Bone marrow (tissue), 2 donors: ENCODE measurements at regions not wholly inside any gene's neighbourhood (a gene's known extent, or its start where the extent isn't known, plus 50 kb on each side); places are given as distances from the start of the nearest gene placed in this dataset.

Source experiments
- DNase-seq, 2 donors: peaks; one replicate each; lab custom pipeline; 2025; lab: John Stamatoyannopoulos, UW

DNA sequence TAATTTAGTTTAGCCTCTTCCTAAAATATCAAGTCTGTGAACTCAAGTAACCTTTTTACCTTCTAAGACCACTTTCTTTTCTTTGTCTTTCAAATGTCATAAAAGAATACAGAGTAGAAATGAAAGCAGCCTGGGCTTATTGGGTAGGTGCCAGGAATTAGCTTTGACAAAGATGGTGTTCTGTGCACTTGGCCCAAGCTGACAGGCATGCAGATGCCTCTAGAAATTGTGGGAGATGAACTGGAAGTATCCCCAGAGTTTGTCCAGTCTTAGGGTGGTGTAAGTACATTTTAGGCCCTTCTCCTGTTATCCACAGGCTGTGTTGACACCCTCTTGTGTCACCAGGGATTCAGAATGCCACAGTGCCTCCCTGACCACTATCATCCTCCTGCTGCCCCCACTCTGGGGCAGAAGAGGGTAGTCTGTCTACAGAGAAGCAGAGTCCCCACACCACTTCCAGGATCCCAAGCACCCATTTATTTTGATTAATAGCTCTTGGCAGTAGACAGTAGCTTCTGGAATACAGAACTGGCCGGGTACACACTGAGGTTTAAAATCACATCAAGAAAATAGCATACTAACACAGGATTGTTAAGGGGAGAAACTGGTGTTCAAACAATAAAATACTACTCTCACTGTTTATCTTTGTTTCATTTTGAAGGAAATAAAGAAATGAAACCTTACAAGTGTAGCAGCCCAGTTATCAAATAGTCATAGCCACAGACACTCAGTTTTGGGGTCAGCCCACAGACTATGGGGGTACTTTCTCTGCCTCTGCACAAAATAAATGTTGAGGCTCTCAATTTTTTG is 343.2 kb downstream of the KCNRG start:
- no peak for DNase-seq

DNA sequence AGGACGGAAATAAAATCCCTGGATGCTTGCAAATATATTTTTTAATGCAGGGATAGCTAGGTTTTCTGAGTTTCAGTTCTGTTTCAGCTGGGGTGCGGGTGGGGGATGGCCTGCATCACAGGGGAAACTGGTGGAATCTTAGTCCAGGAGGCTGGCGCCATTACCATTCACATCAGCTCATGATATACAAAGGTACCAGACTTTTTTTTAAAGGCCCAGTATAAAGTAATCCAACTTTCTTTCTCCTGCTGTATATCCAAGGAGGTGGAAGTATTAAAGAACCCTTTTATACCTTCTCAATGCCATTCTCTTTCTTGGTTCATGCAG is 343.8 kb downstream of the KCNRG start:
- no peak for DNase-seq

DNA sequence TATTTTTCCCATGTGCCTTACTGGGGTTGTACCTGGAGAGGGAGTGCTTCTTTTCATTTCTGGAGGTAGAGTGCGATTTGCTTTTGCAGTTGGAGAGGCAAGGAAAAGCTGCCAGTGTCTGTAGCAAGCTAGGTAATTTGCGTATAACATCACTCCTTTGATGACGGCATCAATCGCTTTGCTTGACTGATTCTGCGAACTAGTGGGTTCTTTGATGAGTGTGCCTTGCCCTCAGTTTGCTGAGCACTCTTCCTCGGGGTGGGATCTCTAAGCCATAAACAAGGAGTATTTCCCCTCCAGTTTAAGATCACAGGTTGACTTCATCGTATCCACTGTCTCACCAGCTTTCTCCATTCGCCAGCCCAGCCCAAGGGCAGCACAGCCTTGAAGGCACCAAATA is 344.5 kb downstream of the KCNRG start:
- DNase-seq, result no peak

DNA sequence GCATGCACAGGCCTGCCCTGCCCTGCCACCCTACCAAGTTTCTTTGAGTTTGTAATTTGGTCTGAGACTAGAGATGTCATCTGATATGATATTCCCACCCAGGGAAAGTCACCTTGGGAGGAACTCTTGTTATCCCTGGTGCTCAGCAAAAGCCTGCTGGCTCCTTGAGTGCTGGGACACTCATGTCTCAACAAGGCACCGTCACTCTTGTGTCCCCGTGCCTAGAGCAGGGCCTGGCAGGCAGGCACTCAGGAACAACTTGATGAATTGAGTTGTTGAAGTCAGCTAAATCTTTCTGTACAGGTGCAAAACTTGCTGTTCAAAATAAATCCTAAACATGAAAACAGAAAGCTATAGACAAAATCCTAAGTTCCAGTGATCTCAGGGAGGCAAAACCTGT is 345.4 kb downstream of the KCNRG start:
- no peak for DNase-seq

DNA sequence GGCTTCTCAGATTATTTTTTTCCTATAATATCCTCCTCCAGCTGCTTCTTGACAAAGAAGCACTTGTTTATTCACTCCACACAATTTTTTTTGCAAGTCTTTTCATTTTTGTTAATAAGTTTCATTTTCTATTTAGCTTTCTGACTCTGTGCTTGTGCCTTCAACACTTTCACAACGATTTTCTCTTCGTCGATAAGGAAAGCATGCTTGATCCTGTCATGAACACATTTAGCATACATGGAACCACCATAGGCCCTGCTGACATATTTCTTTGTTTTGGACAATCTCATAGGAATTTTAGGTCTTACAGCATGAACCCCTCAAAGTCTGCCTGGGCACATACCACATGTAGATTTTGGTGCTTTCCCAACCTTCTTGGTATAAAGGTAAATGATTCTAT is 346.0 kb downstream of the KCNRG start:
- no peak for DNase-seq

DNA sequence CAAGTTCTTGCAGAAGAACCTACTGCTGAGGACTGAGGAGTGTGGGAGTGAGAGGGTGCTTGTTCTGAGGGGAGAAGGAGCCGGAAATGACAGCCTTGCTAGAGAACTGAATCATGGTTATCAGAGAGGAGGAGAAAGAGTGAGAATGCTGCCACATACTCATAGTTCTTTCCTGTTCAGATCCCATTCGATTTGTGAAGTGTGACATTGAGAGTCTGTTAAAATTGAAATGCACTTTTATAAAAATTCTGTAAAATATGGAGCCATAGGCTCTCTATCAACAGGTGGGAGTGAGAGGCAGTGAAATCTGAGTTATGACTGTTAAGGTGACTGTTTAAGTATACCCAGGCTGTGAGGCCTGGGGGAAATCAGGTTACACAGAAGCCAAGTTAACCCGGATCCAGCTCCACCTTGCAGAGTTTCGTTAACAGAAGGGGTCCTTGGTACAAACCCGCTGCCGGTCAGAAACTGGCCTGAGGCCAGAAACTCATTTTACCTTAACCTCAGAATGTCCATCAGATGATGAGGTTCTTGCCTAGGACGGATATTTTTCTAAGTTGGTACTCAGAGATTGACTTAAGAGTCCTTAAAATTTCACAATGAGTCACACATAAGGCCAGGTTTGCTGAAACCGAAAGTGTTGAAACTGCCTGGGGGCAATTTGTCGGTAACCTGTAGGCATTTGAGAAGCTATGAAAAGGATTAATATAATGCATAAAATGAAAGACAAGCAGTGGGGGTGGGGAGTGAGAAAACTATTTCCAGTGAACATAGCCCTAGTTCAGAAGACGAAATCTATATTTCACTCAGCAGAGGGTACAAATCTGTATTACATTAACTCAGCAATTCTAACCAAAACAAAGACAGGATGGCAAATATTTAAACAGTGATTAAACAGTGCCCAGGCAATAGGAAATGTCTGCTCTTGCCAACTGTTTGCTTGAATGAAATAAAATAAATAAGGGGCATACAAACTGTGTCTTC is 350.5 kb downstream of the KCNRG start:
- DNase-seq, result no peak

DNA sequence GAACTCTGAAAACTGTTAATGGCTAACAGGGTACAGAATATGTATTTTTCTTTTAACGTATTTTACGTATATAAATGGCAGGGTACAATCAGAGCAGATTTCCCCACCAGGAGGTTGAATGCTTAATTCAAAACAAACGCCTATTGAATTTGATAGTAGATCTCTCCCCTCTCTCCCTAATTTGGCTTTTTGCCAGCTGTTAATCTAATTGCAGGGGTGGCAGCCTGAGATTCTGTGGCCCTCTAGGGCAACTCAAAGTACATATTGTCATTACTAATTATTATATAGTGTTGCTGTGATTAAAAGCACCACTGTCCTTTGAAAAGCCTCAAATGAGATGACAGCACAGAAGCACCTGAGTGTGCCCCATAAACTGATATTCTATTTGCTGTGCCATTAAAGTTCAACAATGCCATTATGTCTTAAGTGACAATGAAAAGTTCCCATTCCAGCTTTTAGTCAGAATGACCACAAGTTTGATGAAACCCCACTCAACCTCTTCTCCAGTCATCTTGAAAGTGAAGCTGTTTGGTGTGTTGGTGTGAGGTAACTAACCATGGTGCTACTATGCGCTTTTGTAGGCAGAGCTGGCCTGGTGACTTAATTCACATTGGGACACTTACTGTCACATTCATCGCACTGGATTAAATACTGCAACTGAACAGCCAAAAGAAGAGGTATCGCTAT is 351.4 kb downstream of the KCNRG start:
- no peak for DNase-seq

DNA sequence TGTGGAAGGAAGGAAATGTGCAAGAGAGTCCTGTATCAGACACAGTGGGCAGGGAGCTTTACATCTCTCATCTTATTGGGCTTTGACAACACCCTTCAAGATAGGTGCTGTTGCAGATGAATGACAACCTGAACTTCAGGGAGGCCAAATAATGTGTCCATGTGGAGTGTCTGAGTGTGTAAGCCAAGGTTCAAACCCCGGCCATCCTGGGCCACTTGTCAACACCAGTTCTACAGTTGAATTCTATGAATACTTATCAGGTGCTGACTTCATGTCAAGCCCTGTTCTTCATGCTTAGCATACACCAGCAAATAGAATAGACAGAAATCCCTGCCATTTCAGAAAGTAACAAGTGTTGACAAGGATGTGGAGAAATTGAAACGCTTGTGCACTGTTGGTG is 354.4 kb downstream of the KCNRG start:
- DNase-seq, result no peak

DNA sequence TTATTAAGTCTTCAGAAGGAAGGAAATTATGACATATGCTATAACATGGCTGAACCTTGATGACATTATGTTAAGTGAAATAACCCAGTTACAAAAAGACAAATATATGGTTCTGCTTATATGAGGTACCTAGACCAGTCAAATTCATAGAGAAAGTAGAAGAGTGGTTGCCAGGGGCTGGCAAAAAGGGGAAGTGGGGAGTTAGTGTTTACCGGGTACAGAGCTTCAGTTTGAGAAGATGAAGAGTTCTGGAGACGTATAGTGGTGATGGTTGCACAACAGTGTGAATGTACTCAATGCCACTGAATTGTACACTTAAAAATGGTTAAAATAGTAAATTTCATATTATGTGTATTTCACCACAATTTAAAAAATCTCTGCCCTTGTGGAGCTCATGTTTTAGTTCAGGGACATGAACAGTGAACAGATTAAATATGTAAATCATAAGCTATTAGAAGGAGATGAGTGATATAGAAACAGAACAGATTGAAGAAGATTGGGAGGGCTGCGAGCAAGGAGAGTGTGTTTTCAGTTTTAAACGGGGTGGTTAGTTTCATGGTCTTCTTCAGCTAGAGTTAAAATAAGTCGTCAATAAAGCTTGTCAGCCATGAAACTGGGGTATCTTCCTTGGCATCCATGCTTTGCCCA is 355.2 kb downstream of the KCNRG start:
- DNase-seq, result peak in 1 of 2 donors; percentile 84

DNA sequence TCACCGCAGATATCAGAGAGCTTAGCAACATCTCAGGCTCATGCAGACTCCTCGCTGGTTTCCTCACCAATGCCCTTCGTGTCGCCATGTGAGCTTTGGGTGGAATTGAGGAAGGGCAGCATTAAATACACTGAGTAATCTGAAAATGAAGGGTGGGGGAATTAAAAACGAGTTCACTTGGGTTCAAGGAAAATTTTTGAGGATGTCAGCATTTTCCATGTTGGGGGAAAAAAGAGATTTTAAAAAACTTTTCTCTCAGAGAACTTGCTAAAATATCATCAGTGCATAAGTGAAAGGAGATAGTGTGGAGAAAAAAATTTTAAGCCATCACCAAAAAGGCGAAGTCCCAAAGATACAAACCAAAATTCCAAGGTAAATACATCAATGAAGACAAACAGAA is 359.3 kb downstream of the KCNRG start:
- no peak for DNase-seq

DNA sequence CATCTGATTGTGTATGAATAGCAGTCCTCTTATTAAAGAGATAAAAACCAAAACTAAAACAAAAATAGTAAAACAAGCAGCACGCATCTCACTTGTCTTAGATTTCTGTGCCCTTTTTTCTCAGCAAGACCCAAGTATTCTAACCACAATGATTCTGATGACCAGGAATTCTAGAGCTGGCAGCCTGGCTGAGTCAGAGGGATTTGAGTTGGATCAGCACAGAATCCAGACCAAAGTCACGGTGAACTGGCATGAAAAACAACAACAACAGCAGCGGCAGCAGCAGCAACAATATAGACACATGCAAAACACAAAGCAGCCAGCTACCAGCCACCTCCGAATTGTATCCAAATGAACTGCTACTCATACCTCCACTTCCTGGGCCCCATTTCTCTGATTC is 360.5 kb downstream of the KCNRG start:
- no peak for DNase-seq

DNA sequence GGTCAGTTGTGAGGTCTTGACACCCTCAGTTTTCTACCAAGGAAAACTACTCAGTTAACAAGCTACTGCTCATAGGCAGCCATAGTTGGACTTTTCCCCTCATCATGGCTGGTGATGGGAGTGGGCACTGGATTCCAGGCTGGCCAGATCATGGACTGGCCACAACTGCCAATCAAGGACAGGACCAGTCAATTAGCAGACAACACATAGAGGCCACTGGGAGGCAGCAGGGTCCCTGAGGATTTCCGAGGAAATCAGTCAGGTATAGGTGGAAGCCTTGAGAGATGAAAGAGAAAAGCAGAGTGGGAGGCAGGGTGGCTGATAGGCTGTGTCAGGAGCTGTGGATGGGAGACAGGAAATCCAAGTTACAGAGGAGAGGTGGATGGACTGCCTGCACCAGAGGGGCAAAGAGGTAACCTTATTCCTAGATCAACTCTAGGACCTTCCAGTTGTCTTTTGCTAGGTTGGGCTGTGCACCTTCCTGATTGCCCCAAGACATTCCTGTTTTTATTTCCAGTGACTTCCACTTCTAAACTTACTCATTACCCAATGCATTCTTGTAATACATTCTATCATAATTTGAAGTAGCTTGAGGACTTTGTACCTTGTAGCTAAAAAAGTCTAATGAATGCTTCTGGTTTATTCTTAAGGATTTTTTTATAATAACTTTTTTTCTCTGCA is 361.8 kb downstream of the KCNRG start:
- no peak for DNase-seq

DNA sequence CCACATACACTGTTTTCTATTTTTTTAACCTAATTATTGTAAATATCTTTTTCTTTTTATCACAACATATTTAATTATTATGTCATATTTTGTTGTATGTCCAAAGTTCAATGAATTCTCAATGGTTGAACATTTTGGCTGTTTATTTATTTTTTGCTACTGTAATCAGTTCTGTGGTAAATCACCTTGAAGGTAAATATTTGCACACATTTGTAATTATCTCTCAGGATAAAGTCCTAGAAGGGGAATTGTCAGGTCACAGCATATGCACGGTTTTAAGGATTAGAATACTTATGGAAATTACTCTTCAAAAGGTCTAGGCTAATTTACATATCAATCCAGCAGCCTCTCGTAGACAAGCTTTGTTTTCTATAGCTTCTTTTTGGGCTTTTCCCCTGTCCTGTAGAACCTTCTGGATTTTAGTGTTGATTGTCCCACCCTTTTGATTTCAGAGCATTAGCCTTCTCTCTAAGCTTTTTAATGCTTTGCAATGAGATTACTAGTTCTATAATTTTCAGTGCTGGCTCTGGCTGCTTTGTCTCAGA is 362.6 kb downstream of the KCNRG start:
- no peak for DNase-seq

DNA sequence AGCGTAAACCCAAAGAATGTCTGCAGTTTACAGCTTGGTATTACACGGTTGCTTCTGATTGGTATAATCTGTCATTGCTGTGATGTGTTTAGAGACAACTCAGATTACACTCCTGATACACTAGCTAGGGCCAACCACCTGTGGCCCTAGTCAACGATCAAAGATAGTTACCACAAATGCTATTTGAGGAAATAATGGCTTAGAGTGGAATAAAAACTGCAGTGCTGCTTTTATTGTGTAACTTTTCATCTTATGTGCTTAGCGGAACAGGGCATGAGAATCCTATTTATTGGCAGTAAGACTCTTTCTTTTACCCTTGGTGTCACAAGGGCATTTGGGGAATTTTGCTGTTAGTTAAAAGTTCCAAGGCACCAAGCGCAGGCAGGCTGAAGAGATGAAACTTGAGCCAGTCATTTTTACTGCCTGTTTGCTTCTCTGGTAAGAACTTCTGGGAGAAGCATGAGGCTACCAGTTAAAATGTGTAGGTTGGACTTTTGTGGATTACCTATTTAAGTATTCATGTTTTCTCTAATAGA is 363.3 kb downstream of the KCNRG start:
- DNase-seq, result no peak

DNA sequence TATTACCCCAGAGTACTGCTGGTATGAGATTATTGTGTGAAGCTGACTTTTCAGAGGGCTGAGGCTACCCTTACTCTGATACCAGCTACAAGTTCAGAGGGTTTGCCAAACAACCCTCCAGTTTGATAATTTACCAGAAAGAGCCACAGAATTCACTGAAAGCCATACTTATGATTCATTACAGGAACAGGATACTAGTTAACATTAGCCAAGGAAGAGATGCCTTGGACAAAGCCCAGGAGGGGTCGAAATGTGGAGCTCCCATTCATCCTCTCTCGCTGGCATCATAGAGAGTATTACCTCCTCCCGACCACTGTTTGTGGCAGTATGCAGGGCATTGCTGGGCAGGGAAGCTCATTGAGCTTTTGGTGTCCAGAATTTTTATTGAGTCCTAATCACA is 364.3 kb downstream of the KCNRG start:
- DNase-seq, result no peak

DNA sequence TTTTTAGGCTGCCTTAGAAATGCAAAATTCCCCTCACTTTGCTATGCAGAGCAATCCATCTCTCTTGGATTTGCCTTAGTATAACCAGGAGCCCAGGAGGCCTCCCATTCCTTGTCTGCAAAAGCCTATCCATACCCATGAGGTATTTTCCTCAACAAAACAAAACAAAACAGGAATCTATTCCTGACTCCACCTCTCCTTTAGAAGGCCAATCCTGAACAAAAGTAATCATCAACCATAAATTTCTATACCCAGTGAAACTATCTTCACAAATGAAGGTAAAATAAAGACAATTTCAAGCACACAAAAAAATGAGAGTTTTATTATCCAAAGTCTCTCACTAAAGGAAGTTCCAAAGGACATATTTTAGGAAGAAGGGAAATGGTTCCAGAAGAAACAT is 365.7 kb downstream of the KCNRG start:
- no peak for DNase-seq

DNA sequence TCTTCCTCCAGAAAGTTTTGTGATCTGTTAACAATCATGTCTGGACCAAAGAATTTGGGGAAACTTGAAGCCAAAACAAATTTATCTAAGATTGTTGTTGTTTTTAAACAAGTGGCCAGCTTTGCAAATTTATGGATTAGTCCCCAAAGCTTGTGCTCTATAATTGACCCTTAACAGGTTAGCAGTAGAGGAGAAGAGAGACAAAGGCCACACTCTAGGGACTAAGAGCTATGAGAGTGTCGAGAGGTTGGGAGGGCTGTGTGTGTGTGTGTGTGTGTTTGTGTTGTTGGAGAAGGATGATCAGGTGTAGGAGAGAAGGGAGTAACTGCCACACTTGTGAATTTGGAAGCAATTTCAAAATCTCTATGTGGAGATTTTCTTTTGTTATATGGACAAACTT is 367.3 kb downstream of the KCNRG start:
- DNase-seq, result no peak

DNA sequence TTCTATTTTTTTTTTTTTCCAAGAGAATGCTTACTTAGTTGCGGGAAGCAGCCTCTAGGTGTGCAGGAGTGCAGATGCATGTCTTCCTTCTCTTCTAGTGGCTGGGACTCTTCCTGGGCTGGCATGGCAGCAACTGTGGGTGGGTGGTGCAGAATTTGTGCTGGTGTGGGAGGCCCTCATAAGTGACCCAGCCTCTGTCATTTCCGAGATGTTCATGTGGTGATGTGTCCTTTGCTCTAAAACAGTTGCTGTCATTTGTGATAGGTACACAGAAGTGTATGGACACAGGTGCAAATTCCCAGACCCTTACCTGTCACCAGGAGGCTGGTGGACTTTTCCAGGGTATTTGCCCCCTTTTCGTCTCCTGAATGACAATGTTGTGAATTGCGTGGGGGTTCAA is 367.7 kb downstream of the KCNRG start:
- DNase-seq, result no peak

DNA sequence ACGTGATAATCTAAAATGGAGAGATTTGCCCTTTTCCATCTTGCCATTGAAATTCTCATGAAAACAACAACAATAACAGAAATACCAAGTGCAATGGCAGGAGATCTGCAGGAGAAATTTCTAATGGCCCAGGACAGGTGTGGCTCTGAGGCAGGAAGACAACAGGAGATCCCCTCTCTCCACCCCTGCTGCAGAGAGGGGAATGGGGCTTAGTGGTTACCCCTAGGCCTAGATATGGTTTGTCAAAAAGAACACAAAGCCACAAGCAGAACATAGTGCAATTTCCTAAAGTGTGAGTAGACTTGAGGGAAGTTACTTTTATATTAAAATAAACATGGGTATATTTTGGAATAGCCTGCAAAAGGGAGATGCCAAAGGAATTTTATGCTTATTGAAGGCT is 369.5 kb downstream of the KCNRG start:
- no peak for DNase-seq

DNA sequence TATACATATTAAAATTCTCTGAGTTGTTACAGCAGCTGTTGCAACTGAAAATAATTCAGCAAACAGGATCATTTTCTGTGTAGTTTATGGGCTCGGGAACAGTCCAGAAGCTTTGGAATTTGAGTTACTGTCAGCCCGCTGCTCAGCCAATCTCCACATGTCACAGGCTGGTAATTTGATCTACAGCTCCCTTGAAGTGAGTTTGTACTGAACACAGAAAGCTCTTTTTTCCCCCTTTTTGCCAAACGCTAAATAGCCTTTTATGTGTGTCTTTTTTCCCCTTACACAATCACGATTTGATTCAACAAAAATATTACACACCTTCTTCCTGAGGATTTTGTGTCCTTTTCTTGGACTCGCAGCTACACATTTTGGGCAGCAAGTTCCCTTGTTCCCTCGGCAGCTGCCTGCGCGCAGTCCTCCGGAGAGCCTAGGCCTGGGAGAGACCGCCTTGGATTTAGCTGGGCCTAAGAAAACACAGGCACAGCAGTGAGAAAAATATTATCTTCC is 371.4 kb downstream of the KCNRG start:
- no peak for DNase-seq

DNA sequence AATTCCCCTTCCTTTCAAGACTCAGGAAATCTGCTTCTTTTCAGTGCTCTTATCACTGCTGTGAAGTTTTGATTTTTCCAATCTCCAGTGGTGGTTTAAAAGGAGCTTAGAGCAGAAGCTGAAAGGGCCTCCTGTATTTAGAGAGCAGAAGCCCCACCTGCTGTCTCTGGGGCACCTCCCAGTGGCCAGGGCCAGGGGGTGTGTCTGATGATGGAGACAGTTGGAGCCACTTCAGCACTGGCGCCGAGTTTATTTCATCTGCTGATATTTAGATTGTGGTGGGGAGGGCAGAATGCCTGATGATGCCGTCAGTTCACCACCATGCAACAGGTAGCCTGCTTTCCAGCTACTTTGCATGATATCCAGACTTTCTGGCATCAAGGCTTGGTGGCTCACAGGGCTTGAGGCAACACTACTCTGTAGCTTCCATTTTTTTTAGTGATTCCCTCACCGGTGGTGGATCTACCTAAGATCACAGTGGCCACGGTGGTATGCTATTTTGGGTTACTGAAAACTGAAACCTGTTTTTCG is 371.9 kb downstream of the KCNRG start:
- DNase-seq, result no peak
